HL-60 (cell line): ENCODE measurements at regions not wholly inside any gene's neighbourhood (a gene's known extent, or its start where the extent isn't known, plus 50 kb on each side); places are given as distances from the start of the nearest gene placed in this dataset.
"Not testable (repeated sequence)": the region's sequence is repeated elsewhere in the genome, so short reads cannot be mapped to it uniquely, and the experiment has no call there.

ENCODE experiments used
- DNase-seq, 2 experiments: peaks; one replicate each; pipeline ENCODE4 v3.0.0-alpha.2; 2010 to 2020; ENCODE audit warnings: low read depth in 1 of 2, low spot score in 1 of 2
- H3K27ac ChIP-seq: fragments of 250-450 bp; sonication (Bioruptor Pico); replicated peaks from 2 replicates; pipeline ENCODE4 v1.5.1; 2020; ENCODE audit warnings: mild to moderate bottlenecking, moderate library complexity
- H3K27me3 ChIP-seq: fragments of 250-450 bp; sonication (Bioruptor Pico); 2 replicates; pipeline ENCODE4 v1.5.1; 2021; ENCODE audit warnings: mild to moderate bottlenecking, moderate library complexity; ENCODE audit not compliant: insufficient read depth, poor library complexity, severe bottlenecking
- H3K4me3 ChIP-seq: replicated peaks from 2 replicates; pipeline ENCODE4 v1.5.1; 2011; ENCODE audit warnings: mild to moderate bottlenecking, control low read depth, low read length; ENCODE audit not compliant: insufficient read depth
- CTCF ChIP-seq: IDR thresholded peaks from one replicate; pipeline ENCODE4 v1.5.1; 2011; ENCODE audit warnings: low read length, control low read depth, inconsistent platforms; ENCODE audit not compliant: insufficient read depth
- GABPA ChIP-seq: IDR thresholded peaks from 2 replicates; pipeline ENCODE4 v1.6.1; 2012; ENCODE audit warnings: low read depth
- POLR2AphosphoS5 ChIP-seq: IDR thresholded peaks from 2 replicates; pipeline ENCODE4 v1.6.1; 2012; ENCODE audit warnings: low read depth
- SPI1 ChIP-seq: IDR thresholded peaks from 2 replicates; pipeline ENCODE4 v1.6.1; 2012; ENCODE audit warnings: low read depth, mild to moderate bottlenecking, borderline replicate concordance
- TF ChIP-seq, protein P1 (sequence below): IDR thresholded peaks from 2 replicates; pipeline ENCODE4 v1.6.1; 2012; ENCODE audit warnings: low read depth; ENCODE audit not compliant: insufficient replicate concordance

GRCh38 chr2:18046017-18046416 lies 167.6 kb downstream of the KCNS3 start:
- no peaks in the 10 kb centered on the region for H3K27me3 ChIP-seq
- DNase-seq: no peak
- H3K4me3 ChIP-seq: no peak overlapping the region
- H3K27ac ChIP-seq: no peak overlapping the region
- TF ChIP-seq, protein P1, sequence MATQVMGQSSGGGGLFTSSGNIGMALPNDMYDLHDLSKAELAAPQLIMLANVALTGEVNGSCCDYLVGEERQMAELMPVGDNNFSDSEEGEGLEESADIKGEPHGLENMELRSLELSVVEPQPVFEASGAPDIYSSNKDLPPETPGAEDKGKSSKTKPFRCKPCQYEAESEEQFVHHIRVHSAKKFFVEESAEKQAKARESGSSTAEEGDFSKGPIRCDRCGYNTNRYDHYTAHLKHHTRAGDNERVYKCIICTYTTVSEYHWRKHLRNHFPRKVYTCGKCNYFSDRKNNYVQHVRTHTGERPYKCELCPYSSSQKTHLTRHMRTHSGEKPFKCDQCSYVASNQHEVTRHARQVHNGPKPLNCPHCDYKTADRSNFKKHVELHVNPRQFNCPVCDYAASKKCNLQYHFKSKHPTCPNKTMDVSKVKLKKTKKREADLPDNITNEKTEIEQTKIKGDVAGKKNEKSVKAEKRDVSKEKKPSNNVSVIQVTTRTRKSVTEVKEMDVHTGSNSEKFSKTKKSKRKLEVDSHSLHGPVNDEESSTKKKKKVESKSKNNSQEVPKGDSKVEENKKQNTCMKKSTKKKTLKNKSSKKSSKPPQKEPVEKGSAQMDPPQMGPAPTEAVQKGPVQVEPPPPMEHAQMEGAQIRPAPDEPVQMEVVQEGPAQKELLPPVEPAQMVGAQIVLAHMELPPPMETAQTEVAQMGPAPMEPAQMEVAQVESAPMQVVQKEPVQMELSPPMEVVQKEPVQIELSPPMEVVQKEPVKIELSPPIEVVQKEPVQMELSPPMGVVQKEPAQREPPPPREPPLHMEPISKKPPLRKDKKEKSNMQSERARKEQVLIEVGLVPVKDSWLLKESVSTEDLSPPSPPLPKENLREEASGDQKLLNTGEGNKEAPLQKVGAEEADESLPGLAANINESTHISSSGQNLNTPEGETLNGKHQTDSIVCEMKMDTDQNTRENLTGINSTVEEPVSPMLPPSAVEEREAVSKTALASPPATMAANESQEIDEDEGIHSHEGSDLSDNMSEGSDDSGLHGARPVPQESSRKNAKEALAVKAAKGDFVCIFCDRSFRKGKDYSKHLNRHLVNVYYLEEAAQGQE: no peak
- no peak for TF ChIP-seq CTCF
- TF ChIP-seq POLR2AphosphoS5: no peak
- TF ChIP-seq SPI1: no peak
- TF ChIP-seq GABPA: no peak

DNA sequence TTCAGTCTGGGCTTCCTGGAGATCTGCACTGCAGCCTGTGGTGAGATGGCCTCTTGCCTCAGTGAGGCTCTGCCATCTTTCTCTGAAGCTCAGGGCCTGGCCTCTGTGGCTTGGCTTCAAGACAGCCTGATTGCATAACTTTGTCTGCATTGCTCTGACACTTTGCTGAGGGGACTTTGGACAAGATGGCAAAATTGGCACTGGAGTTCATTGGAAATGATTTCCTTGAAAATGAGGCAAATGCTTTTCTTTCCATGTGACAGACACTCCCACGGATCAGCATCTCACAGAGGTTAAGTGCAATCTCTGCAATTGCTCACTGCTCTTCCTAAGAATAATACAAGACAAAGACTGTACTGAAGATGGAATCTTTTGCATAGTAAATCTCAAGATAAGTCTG lies 166.8 kb downstream of the KCNS3 start:
- H3K27ac ChIP-seq: no peak overlapping the region
- DNase-seq: no peak
- H3K27me3 ChIP-seq: no peaks in the 10 kb centered on the region
- no peak overlapping the region for H3K4me3 ChIP-seq
- TF ChIP-seq CTCF (no peak), GABPA (no peak), SPI1 (no peak), POLR2AphosphoS5 (no peak)
- TF ChIP-seq, protein P1: no peak

DNA sequence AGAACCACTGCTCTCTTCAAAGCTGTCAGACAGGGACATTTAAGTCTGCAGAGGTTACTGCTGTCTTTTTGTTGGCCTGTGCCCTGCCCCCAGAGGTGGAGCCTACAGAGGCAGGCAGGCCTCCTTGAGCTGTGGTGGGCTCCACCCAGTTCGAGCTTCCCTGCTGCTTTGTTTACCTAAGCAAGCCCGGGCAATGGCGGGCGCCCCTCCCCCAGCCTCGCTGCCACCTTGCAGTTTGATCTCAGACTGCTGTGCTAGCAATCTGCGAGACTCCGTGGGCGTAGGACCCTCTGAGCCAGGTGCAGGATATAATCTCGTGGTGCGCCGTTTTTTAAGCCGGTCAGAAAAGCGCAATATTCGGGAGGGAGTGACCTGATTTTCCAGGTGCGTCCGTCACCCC lies 138.9 kb downstream of the KCNS3 start:
- DNase-seq, H3K27me3 ChIP-seq, H3K27ac ChIP-seq, H3K4me3 ChIP-seq: not testable (repeated sequence)

DNA sequence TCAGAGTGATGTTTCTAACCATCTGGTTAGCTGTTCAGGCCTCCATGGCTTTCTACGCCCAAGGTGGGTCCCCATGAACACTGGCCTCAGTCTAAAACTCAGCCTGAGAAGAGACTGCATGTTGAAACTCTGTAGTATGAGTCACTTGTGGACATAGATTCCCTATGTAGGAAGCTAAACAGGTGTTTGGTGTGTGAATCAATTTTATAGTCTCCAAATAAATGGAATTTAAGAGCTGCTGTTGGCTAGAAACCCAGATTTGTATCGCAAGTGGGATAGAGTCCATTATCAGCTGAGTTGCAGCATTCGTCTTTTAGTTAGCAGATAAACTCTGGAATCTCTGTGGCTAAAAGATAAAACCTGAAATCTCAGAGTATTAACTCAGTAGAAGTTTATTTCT lies 131.4 kb downstream of the KCNS3 start:
- H3K4me3 ChIP-seq: no peak overlapping the region
- TF ChIP-seq SPI1: no peak
- TF ChIP-seq CTCF: no peak
- TF ChIP-seq GABPA: no peak
- no peak for TF ChIP-seq POLR2AphosphoS5
- TF ChIP-seq, protein P1: no peak
- H3K27ac ChIP-seq: no peak overlapping the region
- DNase-seq: no peak
- H3K27me3 ChIP-seq: no peaks in the 10 kb centered on the region
